H1 (cell line): ENCODE measurements at regions not wholly inside any gene's neighbourhood (a gene's known extent, or its start where the extent isn't known, plus 50 kb on each side); places are given as distances from the start of the nearest gene placed in this dataset.

Source experiments
- CTCF ChIA-PET: fragments of 300-600 bp; sonication (Branson Sonifier 250); formaldehyde crosslinking; loops from one replicate; lab custom pipeline; 2021; ENCODE audit not compliant: partially characterized antibody; lab: Charles Lee
- POLR2A ChIA-PET: fragments of 300-600 bp; sonication (Branson Sonifier 250); formaldehyde crosslinking; loops from one replicate; lab custom pipeline; 2021; ENCODE audit warnings: inconsistent platforms; ENCODE audit not compliant: partially characterized antibody; lab: Charles Lee
- DNase-seq, 2 experiments: peaks; one replicate each; pipeline versions ENCODE4 v3.0.0 to v3.0.0-alpha.2; 2010 to 2022; ENCODE audit warnings: low spot score in 2 of 2, low read depth in 1 of 2, mixed read lengths in 1 of 2
- FAIRE-seq: peaks from 2 replicates; lab custom pipeline; 2011; peaks lifted over from hg19 to GRCh38; lab: Jason Lieb, UNC
- H2AFZ ChIP-seq: 2 replicates; pipeline ENCODE4 v1.8.1; 2012; ENCODE audit warnings: low read length, inconsistent platforms
- H2AK5ac ChIP-seq: 2 replicates; pipeline ENCODE4 v1.6.1; 2013; ENCODE audit warnings: low read depth, low read length
- H2BK120ac ChIP-seq: replicated peaks from 2 replicates; pipeline ENCODE3; 2013; ENCODE audit warnings: low read depth, low read length, inconsistent platforms
- H2BK12ac ChIP-seq: 2 replicates; pipeline ENCODE4 v1.6.1; 2013; ENCODE audit warnings: low read depth, low read length
- H2BK15ac ChIP-seq: 2 replicates; pipeline ENCODE4 v1.6.1; 2013; ENCODE audit warnings: low read length
- H2BK20ac ChIP-seq: 2 replicates; pipeline ENCODE4 v1.6.1; 2013; ENCODE audit warnings: low read length
- H2BK5ac ChIP-seq: 2 replicates; pipeline ENCODE4 v1.6.1; 2013; ENCODE audit warnings: low read depth, low read length
- H3K14ac ChIP-seq: 2 replicates; pipeline ENCODE4 v1.6.1; 2013; ENCODE audit warnings: inconsistent platforms; ENCODE audit not compliant: insufficient read length
- H3K18ac ChIP-seq: 2 replicates; pipeline ENCODE4 v1.6.1; 2013; ENCODE audit warnings: low read length; ENCODE audit errors: extremely low read depth
- H3K23ac ChIP-seq: 2 replicates; pipeline ENCODE4 v1.6.1; 2013; ENCODE audit warnings: inconsistent platforms; ENCODE audit not compliant: insufficient read length
- H3K23me2 ChIP-seq: 2 replicates; pipeline ENCODE4 v1.6.1; 2013; ENCODE audit warnings: low read depth, low read length
- H3K27ac ChIP-seq: 2 replicates; pipeline ENCODE4 v1.6.1; 2011; ENCODE audit warnings: low read depth, low read length, inconsistent platforms
- H3K27me3 ChIP-seq, 4 experiments: replicated peaks in 1 of 4; 1 replicate in 1 of 4; 2 replicates in 3 of 4; pipeline versions ENCODE4 v1.6.1 to v1.8.1; 2011 to 2013; ENCODE audit warnings: low read length in 3 of 4, mild to moderate bottlenecking in 3 of 4, inconsistent platforms in 2 of 4, mixed read lengths in 2 of 4, moderate library complexity in 1 of 4; ENCODE audit not compliant: control insufficient read depth in 3 of 4, insufficient read depth in 3 of 4; ENCODE audit errors: extremely low read depth in 1 of 4
- H3K36me3 ChIP-seq, 4 experiments: 2 replicates each; pipeline versions ENCODE4 v1.6.1 to v1.8.1; 2011 to 2013; ENCODE audit warnings: mild to moderate bottlenecking in 4 of 4, low read length in 3 of 4, moderate library complexity in 2 of 4, control low read depth in 1 of 4, inconsistent platforms in 1 of 4; ENCODE audit not compliant: insufficient read depth in 4 of 4, control insufficient read depth in 2 of 4
- H3K4ac ChIP-seq: replicated peaks from 2 replicates; pipeline ENCODE3; 2013; ENCODE audit warnings: low read length, low read depth, mixed read lengths, inconsistent platforms; ENCODE audit not compliant: insufficient read length
- H3K4me1 ChIP-seq, 4 experiments: replicated peaks in 1 of 4; 1 replicate in 1 of 4; 2 replicates in 3 of 4; pipeline versions ENCODE4 v1.6.1 to v1.8.1; 2011 to 2013; ENCODE audit warnings: low read length in 3 of 4, inconsistent platforms in 2 of 4, mixed read lengths in 1 of 4; ENCODE audit not compliant: insufficient read depth in 4 of 4, control insufficient read depth in 3 of 4
- H3K4me2 ChIP-seq, 2 experiments: 2 replicates each; pipeline versions ENCODE4 v1.6.1 to v1.8.1; 2011 to 2013; ENCODE audit warnings: low read depth in 2 of 2, low read length in 2 of 2, control low read depth in 1 of 2, inconsistent platforms in 1 of 2, mild to moderate bottlenecking in 1 of 2; ENCODE audit not compliant: insufficient read depth in 1 of 2
- H3K4me3 ChIP-seq, 4 experiments: fragments of 200-600, 300-600 bp in 1 of 4; sonication (generic), shearing (Covaris generic), sonication (Bioruptor Twin) in 1 of 4; 2 replicates each; pipeline versions ENCODE4 v1.5.1 to v1.8.1; 2011 to 2016; ENCODE audit warnings: low read length in 4 of 4, low read depth in 3 of 4, control low read depth in 2 of 4, inconsistent platforms in 2 of 4, mild to moderate bottlenecking in 2 of 4, mixed read lengths in 1 of 4, moderate library complexity in 1 of 4; ENCODE audit not compliant: insufficient read depth in 2 of 4; ENCODE audit errors: extremely low read depth in 1 of 4
- H3K56ac ChIP-seq: replicated peaks from 2 replicates; pipeline ENCODE3; 2013; ENCODE audit warnings: low read depth, mild to moderate bottlenecking, mixed read lengths, low read length, inconsistent platforms; ENCODE audit not compliant: insufficient read length
- H3K79me1 ChIP-seq: 2 replicates; pipeline ENCODE4 v1.6.1; 2013; ENCODE audit warnings: low read depth, low read length, control low read depth
- H3K79me2 ChIP-seq, 2 experiments: 2 replicates each; pipeline versions ENCODE4 v1.6.1 to v1.8.1; 2012 to 2013; ENCODE audit warnings: low read length in 2 of 2, mild to moderate bottlenecking in 2 of 2, inconsistent platforms in 1 of 2; ENCODE audit not compliant: insufficient read depth in 2 of 2, control insufficient read depth in 1 of 2
- H3K9ac ChIP-seq, 4 experiments: replicated peaks in 1 of 4; 1 replicate in 1 of 4; 2 replicates in 3 of 4; pipeline versions ENCODE4 v1.6.1 to v1.8.1; 2011 to 2013; ENCODE audit warnings: low read depth in 3 of 4, low read length in 3 of 4, control low read depth in 2 of 4, mild to moderate bottlenecking in 2 of 4, moderate library complexity in 2 of 4, inconsistent platforms in 1 of 4; ENCODE audit errors: extremely low read depth in 1 of 4
- H3K9me3 ChIP-seq, 2 experiments: 2 replicates each; pipeline versions ENCODE4 v1.6.1 to v1.8.1; 2012 to 2013; ENCODE audit warnings: mild to moderate bottlenecking in 2 of 2, moderate library complexity in 2 of 2, control low read depth in 1 of 2, inconsistent platforms in 1 of 2, low read depth in 1 of 2, low read length in 1 of 2, mixed read lengths in 1 of 2; ENCODE audit not compliant: insufficient read depth in 2 of 2
- H4K20me1 ChIP-seq, 2 experiments: replicated peaks in 1 of 2; 2 replicates each; pipeline versions ENCODE3 to v1.8.1; 2011 to 2013; ENCODE audit warnings: inconsistent platforms in 2 of 2, low read length in 2 of 2, mild to moderate bottlenecking in 1 of 2; ENCODE audit not compliant: insufficient read depth in 2 of 2, control insufficient read depth in 1 of 2
- H4K5ac ChIP-seq: 2 replicates; pipeline ENCODE4 v1.6.1; 2013; ENCODE audit warnings: low read length, low read depth, mixed read lengths, inconsistent platforms; ENCODE audit not compliant: insufficient read length
- H4K8ac ChIP-seq: 2 replicates; pipeline ENCODE4 v1.8.0; 2013; ENCODE audit warnings: mild to moderate bottlenecking, moderate library complexity, low read length, inconsistent platforms; ENCODE audit not compliant: insufficient read depth; ENCODE audit errors: extremely low read depth
- H4K91ac ChIP-seq: replicated peaks from 2 replicates; pipeline ENCODE3; 2013; ENCODE audit warnings: low read length, mixed read lengths, inconsistent platforms; ENCODE audit not compliant: insufficient read length
- SIN3A ChIP-seq, 2 experiments: IDR thresholded peaks in 1 of 2; conservative IDR thresholded peaks in 1 of 2; 2 replicates each; pipeline ENCODE4 v1.6.1; 2011 to 2012; ENCODE audit warnings: low read length in 2 of 2, improper control_type of control experiment in 1 of 2, low read depth in 1 of 2, mild to moderate bottlenecking in 1 of 2
- WGBS, 2 experiments: shearing (Covaris generic) in 1 of 2; methylation state at CpG; one replicate each; pipeline versions ENCODE4 v1.1.6 to v1.1.7; 2013 to 2015; ENCODE audit warnings: low lambda C conversion rate in 2 of 2, mixed read lengths in 2 of 2, inconsistent platforms in 1 of 2, low coverage in 1 of 2, missing lambda C conversion rate in 1 of 2; ENCODE audit not compliant: insufficient replicate concordance in 2 of 2, insufficient coverage in 1 of 2, insufficient read length in 1 of 2; ENCODE audit errors: extremely low coverage in 1 of 2, missing lambda C conversion rate in 1 of 2; 5-methylcytosine and 5-hydroxymethylcytosine counted together
- TF ChIP-seq, protein P1 (sequence below): IDR thresholded peaks from 2 replicates; pipeline ENCODE4 v1.6.1; 2012; ENCODE audit warnings: inconsistent platforms

DNA sequence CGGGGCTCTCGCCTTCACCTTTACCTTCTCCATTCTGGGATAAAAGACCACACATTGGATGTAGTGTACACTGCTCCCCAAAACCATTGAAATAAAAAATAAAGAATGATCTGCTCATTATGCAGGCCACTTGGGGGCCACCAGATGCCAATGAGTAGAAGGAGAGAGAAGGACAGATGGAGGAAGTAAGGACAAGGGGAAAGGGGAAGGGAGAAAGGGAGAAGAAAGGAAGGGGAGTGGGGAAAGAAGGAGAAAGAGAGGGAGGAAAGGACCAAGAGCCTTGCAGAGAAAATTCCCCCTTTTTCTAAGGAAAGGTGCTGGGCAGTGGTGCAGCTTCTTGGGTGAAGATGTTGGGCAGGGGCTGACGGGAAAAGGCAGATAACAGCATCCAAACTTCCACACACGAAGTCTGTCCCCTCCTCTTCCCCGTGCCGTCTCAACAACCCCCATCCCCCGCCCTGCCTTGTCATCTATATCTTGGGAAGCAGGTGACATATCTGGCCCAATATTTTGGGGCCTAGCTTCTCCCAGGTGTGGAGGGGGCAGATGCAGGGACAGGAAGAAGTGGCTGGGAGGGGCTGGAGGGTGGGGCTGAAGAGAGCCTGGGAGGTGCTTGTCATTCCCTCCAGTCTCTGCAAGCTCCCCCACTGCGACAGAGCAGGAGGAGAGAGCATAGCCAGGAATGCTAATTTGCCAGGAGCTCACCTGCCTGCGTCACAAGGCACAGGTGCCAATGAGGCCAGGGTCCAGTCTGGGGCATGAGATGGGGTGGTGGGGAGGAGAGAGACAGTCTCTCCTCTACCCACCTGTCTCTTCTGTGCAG is 107.5 kb downstream of the SINHCAF start:
- no peak overlapping the region for H3K4me2 ChIP-seq

More for the DNA sequence above, 107.5 kb downstream of the SINHCAF start:
- H2BK15ac ChIP-seq: no peak overlapping the region
- no peak overlapping the region for H2BK120ac ChIP-seq
- no peak overlapping the region for H2BK5ac ChIP-seq
- no peaks in the 10 kb centered on the region for H3K36me3 ChIP-seq
- H4K5ac ChIP-seq: no peak overlapping the region
- H2AK5ac ChIP-seq: no peak overlapping the region
- H3K79me2 ChIP-seq: no peaks in the 10 kb centered on the region
- no peak overlapping the region for H2BK12ac ChIP-seq
- no peaks in the 10 kb centered on the region for H4K20me1 ChIP-seq
- no peak overlapping the region for H3K27ac ChIP-seq
- CTCF ChIA-PET: interaction anchor here (1.1 to 20.4 kb wide), 6 partner anchors 9 to 228 kb away, joined by 3 to 231 read pairs (median 8); no protein-coding TSS in a partner anchor
- POLR2A ChIA-PET: no interaction called here
- no peak overlapping the region for H3K23ac ChIP-seq
- no peak overlapping the region for H3K56ac ChIP-seq
- no peak overlapping the region for H3K18ac ChIP-seq
- FAIRE-seq (no peak), DNase-seq (no peak)
- no peak overlapping the region for H4K91ac ChIP-seq
- no peaks in the 10 kb centered on the region for H3K9me3 ChIP-seq
- TF ChIP-seq SIN3A (conservative IDR thresholded peaks at IDR 0.05 in 1 of 2, IDR thresholded peaks at IDR 0.05 in 1 of 2; ENCODE audit: low read depth in 1 of 2, low read length in 2 of 2): no peak
- TF ChIP-seq, protein P1, sequence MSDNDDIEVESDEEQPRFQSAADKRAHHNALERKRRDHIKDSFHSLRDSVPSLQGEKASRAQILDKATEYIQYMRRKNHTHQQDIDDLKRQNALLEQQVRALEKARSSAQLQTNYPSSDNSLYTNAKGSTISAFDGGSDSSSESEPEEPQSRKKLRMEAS: peak; percentile 38; the same call in 1 of the 2 replicates
- no peak overlapping the region for H2AFZ ChIP-seq
- WGBS, 2 experiments: 64% methylated on average over 9 of the region's 9 CpGs; no CpG with 5 or more reads in 1 of the 2 experiments
- no peak overlapping the region for H2BK20ac ChIP-seq
- H3K4me3 ChIP-seq: no peak overlapping the region
- no peaks in the 10 kb centered on the region for H3K79me1 ChIP-seq
- H3K14ac ChIP-seq: no peak overlapping the region
- peaks cover 4 to 18% (median 11%) of the 10 kb centered on the region in 4 experiments for H3K4me1 ChIP-seq
- no peak overlapping the region for H4K8ac ChIP-seq
- H3K4ac ChIP-seq: no peak overlapping the region
- no peak overlapping the region for H3K9ac ChIP-seq
- H3K27me3 ChIP-seq: peaks cover 0 to 4% (median 1%) of the 10 kb centered on the region in 4 experiments; a peak in 1 of 7 replicates
- H3K23me2 ChIP-seq: no peaks in the 10 kb centered on the region
